H9 (cell line): ENCODE measurements at regions not wholly inside any gene's neighbourhood (a gene's known extent, or its start where the extent isn't known, plus 50 kb on each side); places are given as distances from the start of the nearest gene placed in this dataset.

ENCODE experiments used
- DNase-seq: peaks from one replicate; pipeline ENCODE4 v3.0.0-alpha.2; 2017
- H2AFZ ChIP-seq: one replicate; pipeline ENCODE4 v1.6.1; 2013; ENCODE audit warnings: mild to moderate bottlenecking, low read length, control low read depth, moderate library complexity
- H2AK5ac ChIP-seq: 2 replicates; pipeline ENCODE4 v1.6.1; 2013; ENCODE audit warnings: low read length, control low read depth, mixed read lengths; ENCODE audit not compliant: insufficient read length
- H2BK120ac ChIP-seq: one replicate; pipeline ENCODE4 v1.6.1; 2013; ENCODE audit warnings: low read depth, mild to moderate bottlenecking, low read length, control low read depth, inconsistent platforms; ENCODE audit not compliant: poor library complexity, severe bottlenecking
- H2BK12ac ChIP-seq: 2 replicates; pipeline ENCODE4 v1.6.1; 2013; ENCODE audit warnings: low read length, control low read depth, mixed read lengths, low read depth; ENCODE audit not compliant: insufficient read length
- H2BK15ac ChIP-seq: 2 replicates; pipeline ENCODE4 v1.6.1; 2013; ENCODE audit warnings: low read depth, low read length, control low read depth
- H2BK20ac ChIP-seq: one replicate; pipeline ENCODE4 v1.6.1; 2013; ENCODE audit warnings: low read depth, mild to moderate bottlenecking, low read length, control low read depth, inconsistent platforms; ENCODE audit not compliant: poor library complexity, severe bottlenecking
- H2BK5ac ChIP-seq: 2 replicates; pipeline ENCODE4 v1.6.1; 2013; ENCODE audit warnings: low read length, control low read depth, mixed read lengths; ENCODE audit not compliant: insufficient read length
- H3K14ac ChIP-seq: 2 replicates; pipeline ENCODE4 v1.6.1; 2013; ENCODE audit warnings: low read length, control low read depth; ENCODE audit not compliant: insufficient read depth
- H3K18ac ChIP-seq: 2 replicates; pipeline ENCODE4 v1.6.1; 2013; ENCODE audit warnings: low read depth, mild to moderate bottlenecking, mixed read lengths, low read length, control low read depth; ENCODE audit not compliant: insufficient read length
- H3K23ac ChIP-seq: 2 replicates; pipeline ENCODE4 v1.6.1; 2013; ENCODE audit warnings: low read length, control low read depth, mixed read lengths, low read depth; ENCODE audit not compliant: insufficient read length
- H3K23me2 ChIP-seq: 2 replicates; pipeline ENCODE4 v1.6.1; 2013; ENCODE audit warnings: low read depth, mild to moderate bottlenecking, mixed read lengths, low read length, control low read depth; ENCODE audit not compliant: insufficient read length, poor library complexity, severe bottlenecking
- H3K27ac ChIP-seq: 2 replicates; pipeline ENCODE4 v1.5.1; 2013; ENCODE audit warnings: low read length, control low read depth, mixed read lengths, low read depth; ENCODE audit not compliant: insufficient read length
- H3K27me3 ChIP-seq: 2 replicates; pipeline ENCODE4 v1.6.1; 2013; ENCODE audit warnings: low read length, control low read depth, inconsistent platforms; ENCODE audit not compliant: insufficient read depth
- H3K4ac ChIP-seq: 2 replicates; pipeline ENCODE4 v1.6.1; 2013; ENCODE audit warnings: low read depth, mild to moderate bottlenecking, control low read depth, inconsistent platforms, low read length, moderate library complexity
- H3K4me1 ChIP-seq: 2 replicates; pipeline ENCODE4 v1.6.1; 2013; ENCODE audit warnings: low read length, control low read depth, inconsistent platforms; ENCODE audit not compliant: insufficient read depth
- H3K4me2 ChIP-seq: 2 replicates; pipeline ENCODE4 v1.6.1; 2013; ENCODE audit warnings: low read length, control low read depth, mixed read lengths; ENCODE audit not compliant: insufficient read length, insufficient read depth
- H3K56ac ChIP-seq: 2 replicates; pipeline ENCODE4 v1.6.1; 2013; ENCODE audit warnings: low read depth, mild to moderate bottlenecking, mixed read lengths, low read length, control low read depth; ENCODE audit not compliant: insufficient read length
- H3K79me1 ChIP-seq: 2 replicates; pipeline ENCODE4 v1.6.1; 2013; ENCODE audit warnings: low read depth, mild to moderate bottlenecking, moderate library complexity, low read length, control low read depth, inconsistent platforms; ENCODE audit not compliant: insufficient read depth, poor library complexity, severe bottlenecking
- H3K79me2 ChIP-seq: 2 replicates; pipeline ENCODE4 v1.6.1; 2013; ENCODE audit warnings: low read length, control low read depth, inconsistent platforms; ENCODE audit not compliant: insufficient read depth
- H3K9ac ChIP-seq: 2 replicates; pipeline ENCODE4 v1.6.1; 2013; ENCODE audit warnings: low read length, control low read depth, mixed read lengths; ENCODE audit not compliant: insufficient read length; ENCODE audit errors: extremely low read depth
- H3K9me3 ChIP-seq: one replicate; pipeline ENCODE4 v1.6.1; 2013; ENCODE audit warnings: low read depth, low read length, inconsistent platforms; ENCODE audit not compliant: control insufficient read depth
- H3T11ph ChIP-seq: one replicate; pipeline ENCODE4 v1.6.1; 2013; ENCODE audit warnings: mild to moderate bottlenecking, low read length, control low read depth, inconsistent platforms
- H4K20me1 ChIP-seq: one replicate; pipeline ENCODE4 v1.6.1; 2013; ENCODE audit not compliant: control insufficient read depth, insufficient read length, insufficient read depth
- H4K5ac ChIP-seq: 2 replicates; pipeline ENCODE4 v1.6.1; 2013; ENCODE audit warnings: low read depth, mild to moderate bottlenecking, mixed read lengths, low read length, control low read depth; ENCODE audit not compliant: insufficient read length
- H4K8ac ChIP-seq: replicated peaks from 2 replicates; pipeline ENCODE4 v1.6.1; 2013; ENCODE audit warnings: low read length, control low read depth, mixed read lengths, low read depth; ENCODE audit not compliant: insufficient read length
- H4K91ac ChIP-seq: 2 replicates; pipeline ENCODE4 v1.6.1; 2013; ENCODE audit warnings: low read depth, mild to moderate bottlenecking, moderate library complexity, mixed read lengths, low read length, control low read depth; ENCODE audit not compliant: insufficient read length
- H3K27ac Mint-ChIP-seq, 3 experiments: 2 replicates in 2 of 3; 3 replicates in 1 of 3; pipeline ENCODE4 v1.8.0; 2020 to 2021; ENCODE audit warnings: mixed read lengths in 3 of 3, mild to moderate bottlenecking in 1 of 3, moderate library complexity in 1 of 3
- H3K27me3 Mint-ChIP-seq: 2 replicates; pipeline ENCODE4 v1.8.0; 2021; ENCODE audit warnings: low read depth, mild to moderate bottlenecking, moderate library complexity, mixed read lengths
- H3K36me3 Mint-ChIP-seq, 3 experiments: 2 replicates in 2 of 3; 3 replicates in 1 of 3; pipeline ENCODE4 v1.8.0; 2020 to 2021; ENCODE audit warnings: low read depth in 3 of 3, mixed read lengths in 3 of 3; ENCODE audit not compliant: insufficient read depth in 1 of 3
- H3K4me1 Mint-ChIP-seq, 2 experiments: 2 replicates each; pipeline ENCODE4 v1.8.0; 2020; ENCODE audit warnings: mixed read lengths in 2 of 2
- H3K4me3 Mint-ChIP-seq, 2 experiments: 2 replicates in 1 of 2; 3 replicates in 1 of 2; pipeline ENCODE4 v1.8.0; 2020 to 2021; ENCODE audit warnings: mild to moderate bottlenecking in 2 of 2, mixed read lengths in 2 of 2, moderate library complexity in 1 of 2
- H3K9me3 Mint-ChIP-seq, 2 experiments: 2 replicates in 1 of 2; 3 replicates in 1 of 2; pipeline ENCODE4 v1.8.0; 2020; ENCODE audit warnings: mild to moderate bottlenecking in 2 of 2, mixed read lengths in 2 of 2, moderate library complexity in 1 of 2
- WGBS: extraction: QIAGEN DNeasy Blood & Tissue Kit; methylation state at CpG from one replicate; pipeline ENCODE4 v1.1.7; 2013; ENCODE audit warnings: missing lambda C conversion rate, low lambda C conversion rate, mixed read lengths; ENCODE audit not compliant: insufficient read length; ENCODE audit errors: extremely low coverage; 5-methylcytosine and 5-hydroxymethylcytosine counted together
- TF ChIP-seq, protein P1 (sequence below): fragments of 200-600 bp; sonication (generic); conservative IDR thresholded peaks from 3 replicates; pipeline ENCODE4 v1.8.0; 2021; ENCODE audit warnings: antibody characterized with exemption, mild to moderate bottlenecking

- WGBS: no CpG with 5 or more reads among the region's 4 CpGs
- no peak overlapping the region for H2AK5ac ChIP-seq
- H4K20me1 ChIP-seq: no peaks in the 10 kb centered on the region
- H3K4me2 ChIP-seq: no peak overlapping the region
- H4K8ac ChIP-seq: no peak overlapping the region
- H4K91ac ChIP-seq: no peak overlapping the region
- no peaks in the 10 kb centered on the region for H3K9me3 ChIP-seq
- no peak overlapping the region for H3K9ac ChIP-seq
- H4K5ac ChIP-seq: no peak overlapping the region
- TF ChIP-seq, protein P1, sequence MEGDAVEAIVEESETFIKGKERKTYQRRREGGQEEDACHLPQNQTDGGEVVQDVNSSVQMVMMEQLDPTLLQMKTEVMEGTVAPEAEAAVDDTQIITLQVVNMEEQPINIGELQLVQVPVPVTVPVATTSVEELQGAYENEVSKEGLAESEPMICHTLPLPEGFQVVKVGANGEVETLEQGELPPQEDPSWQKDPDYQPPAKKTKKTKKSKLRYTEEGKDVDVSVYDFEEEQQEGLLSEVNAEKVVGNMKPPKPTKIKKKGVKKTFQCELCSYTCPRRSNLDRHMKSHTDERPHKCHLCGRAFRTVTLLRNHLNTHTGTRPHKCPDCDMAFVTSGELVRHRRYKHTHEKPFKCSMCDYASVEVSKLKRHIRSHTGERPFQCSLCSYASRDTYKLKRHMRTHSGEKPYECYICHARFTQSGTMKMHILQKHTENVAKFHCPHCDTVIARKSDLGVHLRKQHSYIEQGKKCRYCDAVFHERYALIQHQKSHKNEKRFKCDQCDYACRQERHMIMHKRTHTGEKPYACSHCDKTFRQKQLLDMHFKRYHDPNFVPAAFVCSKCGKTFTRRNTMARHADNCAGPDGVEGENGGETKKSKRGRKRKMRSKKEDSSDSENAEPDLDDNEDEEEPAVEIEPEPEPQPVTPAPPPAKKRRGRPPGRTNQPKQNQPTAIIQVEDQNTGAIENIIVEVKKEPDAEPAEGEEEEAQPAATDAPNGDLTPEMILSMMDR: no peak
- no peak overlapping the region for H2AFZ ChIP-seq
- no peaks in the 10 kb centered on the region for H3K4me1 ChIP-seq
- no peak overlapping the region for H2BK120ac ChIP-seq
- no peaks in the 10 kb centered on the region for H3K79me2 ChIP-seq
- H2BK20ac ChIP-seq: no peak overlapping the region
- no peaks in the 10 kb centered on the region for H3K79me1 ChIP-seq
- Mint-ChIP-seq H3K36me3 (0 out of 7 replicates have a peak, but pooled peaks cover 0 to 1% (median 0%) of the 10 kb centered on the region in 3 experiments), H3K4me1 (no peaks in the 10 kb centered on the region), H3K4me3 (no peak overlapping the region), H3K9me3 (no peaks in the 10 kb centered on the region), H3K27me3 (no peaks in the 10 kb centered on the region), H3K27ac (no peak overlapping the region; a peak in 1 of 7 replicates)
- H3K56ac ChIP-seq: no peak overlapping the region
- H2BK12ac ChIP-seq: no peak overlapping the region
- no peak overlapping the region for H3T11ph ChIP-seq
- no peaks in the 10 kb centered on the region for H3K27me3 ChIP-seq
- no peak overlapping the region for H3K4ac ChIP-seq
- no peak overlapping the region for H3K18ac ChIP-seq
- no peak for DNase-seq
- H3K23ac ChIP-seq: no peak overlapping the region
- no peaks in the 10 kb centered on the region for H3K23me2 ChIP-seq
- no peak overlapping the region for H3K14ac ChIP-seq
- H2BK15ac ChIP-seq: no peak overlapping the region
- H3K27ac ChIP-seq: no peak overlapping the region
- H2BK5ac ChIP-seq: no peak overlapping the region
These were observed 188.4 kb upstream of the IGFBP3 start for GRCh38 chr7:46109437-46109836.
